ENCODE measurements at regions not wholly inside any gene's neighbourhood (a gene's known extent, or its start where the extent isn't known, plus 50 kb on each side); places are given as distances from the start of the nearest gene placed in this dataset.
"Not testable (repeated sequence)": the region's sequence is repeated elsewhere in the genome, so short reads cannot be mapped to it uniquely, and the experiment has no call there.

- POLR2A ChIA-PET = no interaction called here
- DNase-seq (no peak), ATAC-seq (no peak)
- H3K4me1 Mint-ChIP-seq = no peaks in the 10 kb centered on the region
- no peak overlapping the region for H3K4me3 Mint-ChIP-seq
- H3K27me3 Mint-ChIP-seq = peaks cover 0 to 8% (median 1%) of the 10 kb centered on the region in 5 donors
- peaks cover 0 to 8% (median 0%) of the 10 kb centered on the region in 9 donors for H3K9me3 Mint-ChIP-seq
- peak overlapping the region in 1 of 10 donors; percentile 53 for H3K27ac Mint-ChIP-seq
- H3K36me3 Mint-ChIP-seq = no peaks in the 10 kb centered on the region
Observed at GRCh38 chr20:11995805-11996567, 78.3 kb downstream of the BTBD3 start.

- ATAC-seq, POLR2A ChIA-PET, H3K9me3 Mint-ChIP-seq, H3K4me1 Mint-ChIP-seq, H3K27ac Mint-ChIP-seq, H3K36me3 Mint-ChIP-seq, DNase-seq, H3K4me3 Mint-ChIP-seq: not testable (repeated sequence)
- peaks cover 0 to 23% (median 2%) of the 10 kb centered on the region in 5 donors for H3K27me3 Mint-ChIP-seq
Observed at GRCh38 chr20:12004776-12005175, 87.1 kb downstream of the BTBD3 start.

- Mint-ChIP-seq H3K27ac (no peak overlapping the region), H3K9me3 (peaks cover 0 to 2% (median 0%) of the 10 kb centered on the region in 9 donors), H3K4me3 (no peak overlapping the region), H3K36me3 (peaks cover 0 to 3% (median 0%) of the 10 kb centered on the region in 3 donors), H3K4me1 (no peaks in the 10 kb centered on the region), H3K27me3 (peaks cover 0 to 10% (median 0%) of the 10 kb centered on the region in 5 donors)
- POLR2A ChIA-PET = no interaction called here
- DNase-seq = peak in 2 of 10 donors; percentile 1 to 6
- no peak for ATAC-seq
Observed at GRCh38 chr20:12012241-12013222, 94.8 kb downstream of the BTBD3 start.

- DNase-seq (no peak), ATAC-seq (no peak)
- no peak overlapping the region for H3K4me3 Mint-ChIP-seq
- H3K4me1 Mint-ChIP-seq = no peaks in the 10 kb centered on the region
- peaks cover 0 to 3% (median 0%) of the 10 kb centered on the region in 3 donors for H3K36me3 Mint-ChIP-seq
- H3K27me3 Mint-ChIP-seq = peaks cover 0 to 19% (median 3%) of the 10 kb centered on the region in 5 donors
- peaks cover 0 to 3% (median 0%) of the 10 kb centered on the region in 9 donors for H3K9me3 Mint-ChIP-seq
- no peak overlapping the region for H3K27ac Mint-ChIP-seq
- POLR2A ChIA-PET = no interaction called here
Observed at GRCh38 chr20:12014276-12014675, 96.6 kb downstream of the BTBD3 start.

GRCh38 chr20:12014736-12015135, 97.0 kb downstream of the BTBD3 start:
- POLR2A ChIA-PET = no interaction called here
- DNase-seq (no peak), ATAC-seq (no peak)
- Mint-ChIP-seq H3K4me1 (no peaks in the 10 kb centered on the region), H3K27me3 (peaks cover 0 to 19% (median 3%) of the 10 kb centered on the region in 5 donors), H3K36me3 (peaks cover 0 to 3% (median 0%) of the 10 kb centered on the region in 3 donors), H3K9me3 (peaks cover 0 to 3% (median 0%) of the 10 kb centered on the region in 9 donors), H3K4me3 (no peak overlapping the region), H3K27ac (no peak overlapping the region)

- peaks cover 0 to 19% (median 3%) of the 10 kb centered on the region in 5 donors for H3K27me3 Mint-ChIP-seq
- POLR2A ChIA-PET = no interaction called here
- ATAC-seq (no peak), DNase-seq (no peak)
- H3K27ac Mint-ChIP-seq = no peak overlapping the region
- peaks cover 0 to 3% (median 0%) of the 10 kb centered on the region in 3 donors for H3K36me3 Mint-ChIP-seq
- no peaks in the 10 kb centered on the region for H3K4me1 Mint-ChIP-seq
- H3K4me3 Mint-ChIP-seq = no peak overlapping the region
- H3K9me3 Mint-ChIP-seq = peaks cover 0 to 3% (median 0%) of the 10 kb centered on the region in 9 donors
Observed at GRCh38 chr20:12016291-12016690, 98.6 kb downstream of the BTBD3 start.

- Mint-ChIP-seq H3K4me3 (no peak overlapping the region), H3K27me3 (peaks cover 0 to 20% (median 3%) of the 10 kb centered on the region in 5 donors), H3K36me3 (peaks cover 0 to 3% (median 0%) of the 10 kb centered on the region in 3 donors), H3K9me3 (peaks cover 0 to 4% (median 0%) of the 10 kb centered on the region in 9 donors), H3K27ac (no peak overlapping the region), H3K4me1 (peaks cover 0 to 12% (median 0%) of the 10 kb centered on the region in 4 donors)
- DNase-seq = no peak
- POLR2A ChIA-PET = no interaction called here
- no peak for ATAC-seq
Observed at GRCh38 chr20:12019715-12020114, 102.0 kb downstream of the BTBD3 start.

- H3K4me1 Mint-ChIP-seq = peaks cover 0 to 12% (median 0%) of the 10 kb centered on the region in 4 donors
- no peak overlapping the region for H3K27ac Mint-ChIP-seq
- H3K36me3 Mint-ChIP-seq = peaks cover 0 to 3% (median 0%) of the 10 kb centered on the region in 3 donors
- peaks cover 0 to 26% (median 6%) of the 10 kb centered on the region in 5 donors for H3K27me3 Mint-ChIP-seq
- POLR2A ChIA-PET = no interaction called here
- DNase-seq = no peak
- no peak overlapping the region for H3K4me3 Mint-ChIP-seq
- no peak for ATAC-seq
- peaks cover 0 to 6% (median 0%) of the 10 kb centered on the region in 9 donors for H3K9me3 Mint-ChIP-seq
Observed at GRCh38 chr20:12020846-12021245, 103.2 kb downstream of the BTBD3 start.

GRCh38 chr20:12022126-12022525, 104.4 kb downstream of the BTBD3 start:
- POLR2A ChIA-PET = no interaction called here
- no peak overlapping the region for H3K27ac Mint-ChIP-seq
- peaks cover 0 to 10% (median 2%) of the 10 kb centered on the region in 9 donors for H3K9me3 Mint-ChIP-seq
- peaks cover 0 to 12% (median 0%) of the 10 kb centered on the region in 4 donors for H3K4me1 Mint-ChIP-seq
- ATAC-seq = no peak
- peaks cover 0 to 3% (median 0%) of the 10 kb centered on the region in 3 donors for H3K36me3 Mint-ChIP-seq
- H3K4me3 Mint-ChIP-seq = no peak overlapping the region
- peaks cover 0 to 25% (median 7%) of the 10 kb centered on the region in 5 donors for H3K27me3 Mint-ChIP-seq
- no peak for DNase-seq

- POLR2A ChIA-PET = no interaction called here
- Mint-ChIP-seq H3K36me3 (no peaks in the 10 kb centered on the region), H3K4me1 (peaks cover 0 to 12% (median 0%) of the 10 kb centered on the region in 4 donors), H3K4me3 (no peak overlapping the region), H3K27ac (peak overlapping the region in 1 of 10 donors; percentile 27), H3K27me3 (peaks cover 0 to 23% (median 6%) of the 10 kb centered on the region in 5 donors), H3K9me3 (peaks cover 0 to 10% (median 2%) of the 10 kb centered on the region in 9 donors)
- ATAC-seq = no peak
- DNase-seq = no peak
Observed at GRCh38 chr20:12023194-12023795, 105.6 kb downstream of the BTBD3 start.

GRCh38 chr20:12028771-12029170, 111.1 kb downstream of the BTBD3 start:
- Mint-ChIP-seq H3K4me1 (peaks cover 0 to 2% (median 0%) of the 10 kb centered on the region in 4 donors), H3K4me3 (no peak overlapping the region), H3K27ac (no peak overlapping the region), H3K9me3 (peaks cover 0 to 19% (median 2%) of the 10 kb centered on the region in 9 donors), H3K27me3 (peaks cover 0 to 23% (median 2%) of the 10 kb centered on the region in 5 donors), H3K36me3 (no peaks in the 10 kb centered on the region)
- DNase-seq (no peak), ATAC-seq (no peak)
- POLR2A ChIA-PET = no interaction called here

GRCh38 chr20:12030470-12030869, 112.8 kb downstream of the BTBD3 start:
- POLR2A ChIA-PET = no interaction called here
- H3K9me3 Mint-ChIP-seq = peaks cover 0 to 17% (median 2%) of the 10 kb centered on the region in 9 donors
- ATAC-seq (no peak), DNase-seq (no peak)
- H3K27ac Mint-ChIP-seq = no peak overlapping the region
- no peaks in the 10 kb centered on the region for H3K4me1 Mint-ChIP-seq
- H3K4me3 Mint-ChIP-seq = no peak overlapping the region
- H3K27me3 Mint-ChIP-seq = peaks cover 0 to 17% (median 2%) of the 10 kb centered on the region in 5 donors
- H3K36me3 Mint-ChIP-seq = no peaks in the 10 kb centered on the region

Data from naive thymus-derived CD8-positive, alpha-beta T cell (primary cell).